ENCODE measurements at regions not wholly inside any gene's neighbourhood (a gene's known extent, or its start where the extent isn't known, plus 50 kb on each side); places are given as distances from the start of the nearest gene placed in this dataset.

DNA sequence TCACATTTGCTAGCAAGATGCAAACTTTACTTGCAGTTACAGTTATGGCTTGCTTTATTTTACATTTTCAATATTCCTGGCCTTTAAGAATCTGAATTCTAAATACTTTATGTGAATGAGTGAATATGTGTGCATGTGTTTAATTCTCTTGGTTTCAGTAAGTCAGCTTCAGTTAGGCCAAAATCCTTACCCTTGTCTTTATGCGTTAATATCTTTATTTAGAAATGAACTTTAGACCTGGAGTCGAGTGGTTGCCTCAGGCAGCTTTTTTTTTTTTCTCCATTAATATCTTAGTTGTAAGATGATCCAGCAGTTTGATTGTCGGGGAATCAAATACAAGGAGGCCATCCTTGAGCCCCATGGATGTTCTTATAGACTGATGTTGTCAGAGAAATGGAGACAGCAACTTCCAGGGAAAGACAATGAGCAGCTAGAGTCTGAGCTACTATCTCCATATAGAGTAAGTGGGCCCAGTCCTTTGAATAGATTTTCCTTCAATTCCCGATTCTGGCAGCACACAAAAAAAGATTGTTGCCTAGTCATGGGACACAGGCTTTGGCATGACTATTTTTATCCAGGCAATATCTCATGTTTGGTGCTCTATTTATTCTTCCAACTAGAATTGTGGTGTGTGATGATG is 398.0 kb downstream of the DHX35 start:
- H3K27ac ChIP-seq (replicated peaks): no peak overlapping the region
- DNase-seq (ENCODE audit: low read depth in 1 of 2, low spot score in 1 of 2): no peak
- TF ChIP-seq, protein P1, sequence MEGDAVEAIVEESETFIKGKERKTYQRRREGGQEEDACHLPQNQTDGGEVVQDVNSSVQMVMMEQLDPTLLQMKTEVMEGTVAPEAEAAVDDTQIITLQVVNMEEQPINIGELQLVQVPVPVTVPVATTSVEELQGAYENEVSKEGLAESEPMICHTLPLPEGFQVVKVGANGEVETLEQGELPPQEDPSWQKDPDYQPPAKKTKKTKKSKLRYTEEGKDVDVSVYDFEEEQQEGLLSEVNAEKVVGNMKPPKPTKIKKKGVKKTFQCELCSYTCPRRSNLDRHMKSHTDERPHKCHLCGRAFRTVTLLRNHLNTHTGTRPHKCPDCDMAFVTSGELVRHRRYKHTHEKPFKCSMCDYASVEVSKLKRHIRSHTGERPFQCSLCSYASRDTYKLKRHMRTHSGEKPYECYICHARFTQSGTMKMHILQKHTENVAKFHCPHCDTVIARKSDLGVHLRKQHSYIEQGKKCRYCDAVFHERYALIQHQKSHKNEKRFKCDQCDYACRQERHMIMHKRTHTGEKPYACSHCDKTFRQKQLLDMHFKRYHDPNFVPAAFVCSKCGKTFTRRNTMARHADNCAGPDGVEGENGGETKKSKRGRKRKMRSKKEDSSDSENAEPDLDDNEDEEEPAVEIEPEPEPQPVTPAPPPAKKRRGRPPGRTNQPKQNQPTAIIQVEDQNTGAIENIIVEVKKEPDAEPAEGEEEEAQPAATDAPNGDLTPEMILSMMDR (IDR thresholded peaks at IDR 0.05; ENCODE audit: insufficient read depth, low read length): no peak
- no peak for TF ChIP-seq SPI1 (IDR thresholded peaks at IDR 0.05; ENCODE audit: borderline replicate concordance, low read depth)
- no peak for TF ChIP-seq POLR2AphosphoS5 (IDR thresholded peaks at IDR 0.05; ENCODE audit: low read depth)
- TF ChIP-seq GABPA (IDR thresholded peaks at IDR 0.05; ENCODE audit: low read depth): no peak
- TF ChIP-seq, protein P2, sequence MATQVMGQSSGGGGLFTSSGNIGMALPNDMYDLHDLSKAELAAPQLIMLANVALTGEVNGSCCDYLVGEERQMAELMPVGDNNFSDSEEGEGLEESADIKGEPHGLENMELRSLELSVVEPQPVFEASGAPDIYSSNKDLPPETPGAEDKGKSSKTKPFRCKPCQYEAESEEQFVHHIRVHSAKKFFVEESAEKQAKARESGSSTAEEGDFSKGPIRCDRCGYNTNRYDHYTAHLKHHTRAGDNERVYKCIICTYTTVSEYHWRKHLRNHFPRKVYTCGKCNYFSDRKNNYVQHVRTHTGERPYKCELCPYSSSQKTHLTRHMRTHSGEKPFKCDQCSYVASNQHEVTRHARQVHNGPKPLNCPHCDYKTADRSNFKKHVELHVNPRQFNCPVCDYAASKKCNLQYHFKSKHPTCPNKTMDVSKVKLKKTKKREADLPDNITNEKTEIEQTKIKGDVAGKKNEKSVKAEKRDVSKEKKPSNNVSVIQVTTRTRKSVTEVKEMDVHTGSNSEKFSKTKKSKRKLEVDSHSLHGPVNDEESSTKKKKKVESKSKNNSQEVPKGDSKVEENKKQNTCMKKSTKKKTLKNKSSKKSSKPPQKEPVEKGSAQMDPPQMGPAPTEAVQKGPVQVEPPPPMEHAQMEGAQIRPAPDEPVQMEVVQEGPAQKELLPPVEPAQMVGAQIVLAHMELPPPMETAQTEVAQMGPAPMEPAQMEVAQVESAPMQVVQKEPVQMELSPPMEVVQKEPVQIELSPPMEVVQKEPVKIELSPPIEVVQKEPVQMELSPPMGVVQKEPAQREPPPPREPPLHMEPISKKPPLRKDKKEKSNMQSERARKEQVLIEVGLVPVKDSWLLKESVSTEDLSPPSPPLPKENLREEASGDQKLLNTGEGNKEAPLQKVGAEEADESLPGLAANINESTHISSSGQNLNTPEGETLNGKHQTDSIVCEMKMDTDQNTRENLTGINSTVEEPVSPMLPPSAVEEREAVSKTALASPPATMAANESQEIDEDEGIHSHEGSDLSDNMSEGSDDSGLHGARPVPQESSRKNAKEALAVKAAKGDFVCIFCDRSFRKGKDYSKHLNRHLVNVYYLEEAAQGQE (IDR thresholded peaks at IDR 0.05; ENCODE audit: insufficient replicate concordance, low read depth): no peak
- no peak overlapping the region for H3K4me3 ChIP-seq (replicated peaks; ENCODE audit: insufficient read depth, low read length)
- H3K27me3 ChIP-seq (ENCODE audit: insufficient read depth, poor library complexity, severe bottlenecking): no peaks in the 10 kb centered on the region

DNA sequence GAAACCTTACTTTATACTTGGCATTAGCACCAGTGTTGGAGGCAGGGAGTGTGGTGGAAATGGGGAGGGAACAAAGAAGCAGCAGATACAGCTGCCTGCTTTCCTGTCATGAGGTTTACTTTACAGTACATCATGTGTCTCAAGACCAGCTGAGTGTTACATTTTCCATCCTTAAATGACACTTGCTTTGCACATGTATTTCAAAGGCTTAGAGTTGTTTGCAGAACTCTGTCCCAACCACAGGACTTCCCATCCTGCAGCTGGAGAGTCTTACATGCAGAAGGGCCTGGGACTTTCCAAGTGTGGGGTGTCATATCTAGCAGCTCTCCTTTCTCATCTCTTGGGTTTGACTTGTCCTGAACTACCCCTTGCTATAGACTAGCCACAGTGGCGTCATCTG is 395.9 kb downstream of the DHX35 start:
- Histone ChIP-seq H3K27ac (replicated peaks) (no peak overlapping the region), H3K4me3 (replicated peaks; ENCODE audit: insufficient read depth, low read length) (no peak overlapping the region), H3K27me3 (ENCODE audit: insufficient read depth, poor library complexity, severe bottlenecking) (no peaks in the 10 kb centered on the region)
- no peak for TF ChIP-seq SPI1 (IDR thresholded peaks at IDR 0.05; ENCODE audit: borderline replicate concordance, low read depth)
- no peak for TF ChIP-seq GABPA (IDR thresholded peaks at IDR 0.05; ENCODE audit: low read depth)
- no peak for DNase-seq (ENCODE audit: low read depth in 1 of 2, low spot score in 1 of 2)

DNA sequence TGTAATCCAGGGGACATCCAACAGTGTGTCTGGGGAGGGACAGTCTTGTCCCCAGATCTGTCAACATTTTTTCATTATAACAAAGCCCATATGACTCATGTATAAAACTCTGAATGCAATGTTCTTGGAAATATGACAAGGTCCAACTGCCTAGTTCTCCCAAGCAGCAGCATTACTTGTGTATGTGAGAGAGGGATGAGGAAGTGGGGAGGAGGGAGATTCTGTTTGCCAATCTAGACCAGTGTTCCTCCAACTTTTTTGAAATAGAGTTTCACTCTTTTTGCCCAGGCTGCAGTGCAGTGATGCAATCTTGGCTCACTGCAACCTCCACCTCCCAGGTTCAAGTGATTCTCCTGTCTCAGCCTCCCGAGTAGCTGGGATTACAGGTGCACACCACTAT is 394.8 kb downstream of the DHX35 start:
- Histone ChIP-seq H3K27me3 (ENCODE audit: insufficient read depth, poor library complexity, severe bottlenecking) (no peaks in the 10 kb centered on the region), H3K4me3 (replicated peaks; ENCODE audit: insufficient read depth, low read length) (no peak overlapping the region), H3K27ac (replicated peaks) (no peak overlapping the region)
- DNase-seq (ENCODE audit: low read depth in 1 of 2, low spot score in 1 of 2): no peak
- TF ChIP-seq, protein P1 (IDR thresholded peaks at IDR 0.05; ENCODE audit: insufficient read depth, low read length): no peak
- no peak for TF ChIP-seq POLR2AphosphoS5 (IDR thresholded peaks at IDR 0.05; ENCODE audit: low read depth)
- TF ChIP-seq SPI1 (IDR thresholded peaks at IDR 0.05; ENCODE audit: borderline replicate concordance, low read depth): no peak
- TF ChIP-seq, protein P2 (IDR thresholded peaks at IDR 0.05; ENCODE audit: insufficient replicate concordance, low read depth): no peak
- no peak for TF ChIP-seq GABPA (IDR thresholded peaks at IDR 0.05; ENCODE audit: low read depth)

DNA sequence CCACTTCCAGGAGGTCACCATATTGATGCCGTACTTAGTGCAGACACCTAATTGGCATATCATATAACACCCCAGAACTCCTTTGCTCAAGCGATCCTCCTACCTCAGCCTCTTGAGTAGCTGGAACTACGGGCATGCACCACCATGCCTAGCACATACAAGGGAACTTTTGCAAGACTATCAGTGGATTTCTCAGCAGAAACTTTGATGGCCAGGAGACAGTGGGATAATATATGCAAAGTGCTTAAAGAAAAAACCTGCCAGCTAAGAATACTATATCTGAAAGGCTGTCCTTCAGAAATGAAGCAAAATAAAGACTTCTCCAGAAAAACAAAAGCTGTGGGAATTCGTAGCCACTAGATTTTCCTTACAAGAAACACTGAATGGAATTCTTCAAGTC is 387.1 kb downstream of the DHX35 start:
- TF ChIP-seq POLR2AphosphoS5 (IDR thresholded peaks at IDR 0.05; ENCODE audit: low read depth) (no peak), SPI1 (IDR thresholded peaks at IDR 0.05; ENCODE audit: borderline replicate concordance, low read depth) (no peak), GABPA (IDR thresholded peaks at IDR 0.05; ENCODE audit: low read depth) (no peak)
- TF ChIP-seq, protein P2 (IDR thresholded peaks at IDR 0.05; ENCODE audit: insufficient replicate concordance, low read depth): no peak
- TF ChIP-seq, protein P1 (IDR thresholded peaks at IDR 0.05; ENCODE audit: insufficient read depth, low read length): no peak
- H3K4me3 ChIP-seq (replicated peaks; ENCODE audit: insufficient read depth, low read length): no peak overlapping the region
- no peaks in the 10 kb centered on the region for H3K27me3 ChIP-seq (ENCODE audit: insufficient read depth, poor library complexity, severe bottlenecking)
- no peak for DNase-seq (ENCODE audit: low read depth in 1 of 2, low spot score in 1 of 2)
- H3K27ac ChIP-seq (replicated peaks): no peak overlapping the region
